HG02610 (cell line): ENCODE measurements at regions not wholly inside any gene's neighbourhood (a gene's known extent, or its start where the extent isn't known, plus 50 kb on each side); places are given as distances from the start of the nearest gene placed in this dataset.

ENCODE experiments used
- ATAC-seq: cut with Tn5 transposase; IDR thresholded peaks from one replicate; pipeline ENCODE4 v1.9.1; 2021; ENCODE audit warnings: mild to moderate bottlenecking, moderate library complexity; ENCODE audit not compliant: unreplicated experiment

GRCh38 chr1:239675735-239676134 lies 289.4 kb downstream of the CHRM3 start:
- ATAC-seq = no peak

- no peak for ATAC-seq
These were observed 290.3 kb downstream of the CHRM3 start for GRCh38 chr1:239676522-239677273.

- ATAC-seq = no peak
These were observed 291.0 kb downstream of the CHRM3 start for GRCh38 chr1:239677362-239677761.

- no peak for ATAC-seq
These were observed 291.8 kb downstream of the CHRM3 start for GRCh38 chr1:239678181-239678580.

DNA sequence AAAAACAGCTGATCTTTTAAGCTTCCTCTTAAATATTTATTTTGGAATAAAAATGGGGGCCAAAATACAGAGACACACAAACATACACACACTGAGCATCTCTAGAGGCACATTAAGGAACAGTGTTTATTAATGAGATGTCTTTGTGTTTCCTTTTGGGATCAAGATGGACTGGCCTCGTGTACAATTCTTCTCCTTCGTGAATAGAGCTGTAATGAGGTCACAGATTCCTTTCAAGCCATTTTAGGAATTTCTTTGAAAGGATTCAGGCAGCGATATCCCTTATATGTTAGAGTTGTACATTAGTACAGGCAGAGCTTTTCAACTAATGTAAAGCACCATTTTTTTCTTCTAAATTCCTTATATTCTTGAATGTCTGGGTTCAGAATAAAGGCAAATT lies 295.7 kb downstream of the CHRM3 start:
- no peak for ATAC-seq

GRCh38 chr1:239682960-239683359 lies 296.6 kb downstream of the CHRM3 start:
- ATAC-seq = no peak

DNA sequence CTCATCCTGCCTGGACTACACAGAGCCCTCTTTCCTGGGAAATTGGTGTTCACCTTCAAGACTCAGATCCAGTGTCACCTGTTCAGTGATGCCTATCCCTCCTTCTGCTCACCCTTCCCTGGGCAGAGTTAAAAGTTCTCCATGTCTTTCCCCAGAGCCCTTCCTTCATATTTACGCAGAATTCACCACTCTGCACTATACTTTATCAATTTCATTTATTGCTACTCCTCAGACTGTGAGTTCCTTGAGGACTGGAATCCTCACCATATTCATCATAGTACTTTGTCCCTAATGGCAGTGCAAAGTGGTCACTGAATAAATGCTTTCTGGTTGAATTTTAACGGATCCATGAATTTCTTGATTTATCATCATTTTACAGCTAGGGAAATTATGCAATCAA lies 300.0 kb downstream of the CHRM3 start:
- no peak for ATAC-seq

DNA sequence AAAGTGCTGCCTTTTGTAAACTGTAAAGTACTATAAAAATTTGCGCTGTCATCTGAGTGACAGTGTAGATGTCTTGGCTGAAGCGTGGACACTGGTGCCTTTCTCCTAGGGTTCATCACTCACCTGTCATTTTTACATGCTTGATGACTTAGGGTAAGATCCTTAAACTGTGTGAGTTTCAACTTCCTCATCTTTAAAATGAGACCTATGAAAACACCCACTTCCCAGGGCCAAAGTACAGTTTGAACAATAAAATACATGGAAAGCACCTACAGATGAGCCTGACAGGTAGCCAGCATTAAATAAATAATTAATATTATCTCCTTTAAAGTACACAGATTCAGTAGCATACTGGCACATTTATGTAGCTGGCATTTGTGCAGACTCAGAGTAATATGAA lies 309.9 kb downstream of the CHRM3 start:
- no peak for ATAC-seq

- ATAC-seq = no peak
These were observed 314.3 kb downstream of the CHRM3 start for GRCh38 chr1:239700667-239701066.

DNA sequence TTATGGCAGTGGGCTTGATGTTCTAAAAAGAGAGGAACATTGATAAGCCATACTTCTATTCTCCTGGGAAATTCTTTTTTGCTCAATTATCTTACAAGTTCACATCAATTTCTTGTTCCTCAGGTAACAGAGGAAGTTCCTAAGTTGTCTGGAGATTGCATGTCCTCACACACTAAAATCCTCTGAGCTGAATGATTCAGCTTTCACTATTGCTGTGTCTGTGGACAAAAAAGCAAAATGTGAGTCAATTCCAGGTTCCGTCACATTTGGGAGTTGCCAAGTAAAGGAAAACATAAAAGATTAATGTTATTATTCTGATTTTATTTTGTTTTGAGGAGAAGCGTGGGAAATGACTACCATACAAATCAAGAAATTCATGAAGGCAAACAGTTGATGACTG lies 316.7 kb downstream of the CHRM3 start:
- no peak for ATAC-seq

GRCh38 chr1:239706245-239706892 lies 320.0 kb downstream of the CHRM3 start:
- no peak for ATAC-seq

GRCh38 chr1:239707615-239708014 lies 321.2 kb downstream of the CHRM3 start:
- ATAC-seq = no peak

DNA sequence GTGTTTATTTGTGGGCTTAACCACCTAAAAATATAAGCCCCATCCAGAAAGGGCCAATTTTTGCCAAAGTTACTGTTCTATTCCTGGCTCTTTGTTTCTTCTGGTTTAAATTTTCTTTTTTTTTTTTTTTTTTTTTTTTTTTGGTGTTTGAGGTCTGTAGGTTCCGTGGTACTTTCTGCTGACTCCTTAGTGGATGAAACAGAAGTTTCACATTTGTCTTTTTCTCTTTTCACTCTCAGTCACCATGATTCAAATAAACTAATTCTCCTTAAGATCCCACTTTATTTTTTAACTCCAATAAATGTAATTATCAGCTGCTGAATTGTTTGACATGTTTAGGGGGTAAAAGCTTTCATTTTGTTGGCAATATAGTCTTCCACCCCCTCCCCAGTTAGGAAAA lies 322.3 kb downstream of the CHRM3 start:
- ATAC-seq = no peak

DNA sequence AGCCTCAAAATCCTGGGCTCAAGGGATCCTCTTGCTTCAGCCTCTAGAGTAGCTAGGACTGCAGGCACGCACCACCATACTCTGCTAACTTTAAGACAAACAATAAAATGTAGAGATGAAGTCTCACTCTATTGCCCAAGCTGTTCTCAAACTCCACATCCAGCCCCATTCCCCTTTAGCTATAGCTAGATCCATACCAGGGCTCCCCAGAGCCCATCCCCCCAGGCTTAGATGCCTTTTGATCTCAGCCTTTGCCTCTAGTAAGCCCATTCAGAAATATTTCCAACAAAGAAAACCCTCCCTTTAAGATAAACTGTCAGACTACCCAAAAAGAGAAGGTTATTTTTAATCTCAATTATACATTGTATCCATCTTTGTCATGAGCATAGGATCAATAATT lies 325.4 kb downstream of the CHRM3 start:
- no peak for ATAC-seq

- ATAC-seq = no peak
These were observed 330.9 kb downstream of the CHRM3 start for GRCh38 chr1:239717097-239717917.

DNA sequence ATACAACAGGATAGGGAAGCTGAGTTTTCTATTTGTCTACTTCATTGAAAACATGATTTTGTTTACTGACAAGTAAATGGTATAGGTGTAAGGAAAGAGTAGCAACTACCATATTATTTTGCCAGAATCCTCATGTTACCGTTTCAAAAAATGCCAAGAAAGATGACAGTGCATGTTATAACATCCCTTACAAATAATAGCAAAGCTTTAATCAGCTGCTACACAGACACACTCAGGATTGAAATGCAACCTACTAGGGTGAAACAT lies 331.5 kb downstream of the CHRM3 start:
- ATAC-seq = no peak

DNA sequence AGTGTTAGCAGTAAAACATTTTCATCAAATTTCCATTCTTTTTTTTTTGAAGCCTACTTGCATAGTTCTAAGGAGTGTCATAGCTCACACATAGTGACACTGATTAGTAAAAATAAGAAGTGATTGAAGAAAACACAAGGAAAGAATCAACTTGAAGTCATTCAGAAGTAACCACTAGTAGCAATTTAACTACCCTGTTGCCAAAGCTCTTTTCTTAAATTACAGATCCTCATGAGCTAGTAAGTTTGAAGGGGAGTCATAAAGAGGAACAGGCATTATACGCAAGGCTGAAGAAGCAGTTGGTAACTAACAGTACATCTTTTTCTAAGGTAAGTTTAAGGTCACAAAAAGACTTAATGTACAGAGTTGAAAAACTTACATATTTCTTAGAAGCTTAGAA lies 332.2 kb downstream of the CHRM3 start:
- no peak for ATAC-seq

GRCh38 chr1:239718997-239719628 lies 332.7 kb downstream of the CHRM3 start:
- ATAC-seq = no peak

- no peak for ATAC-seq
These were observed 333.4 kb downstream of the CHRM3 start for GRCh38 chr1:239719642-239720258.

DNA sequence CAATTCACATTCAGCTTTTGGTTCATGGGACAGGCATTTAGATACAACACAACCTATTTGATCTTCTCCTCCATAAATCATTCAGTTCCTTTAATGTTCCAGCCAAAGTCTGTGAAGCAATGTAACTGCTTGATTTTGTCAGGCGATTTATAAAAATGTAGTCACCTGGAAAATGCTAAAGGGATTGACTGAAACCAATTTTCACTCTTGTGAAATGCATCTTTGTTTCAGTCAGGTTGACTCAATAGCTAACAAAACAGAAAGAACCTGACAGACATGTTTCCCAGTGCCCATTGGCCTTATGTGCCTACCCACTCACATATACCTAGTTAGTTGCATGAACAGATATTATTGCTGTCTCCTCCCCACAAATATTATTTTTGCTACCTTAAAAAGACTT lies 335.7 kb downstream of the CHRM3 start:
- ATAC-seq = no peak

- no peak for ATAC-seq
These were observed 337.5 kb downstream of the CHRM3 start for GRCh38 chr1:239723776-239724367.
